B cell (primary cell): ENCODE measurements at regions not wholly inside any gene's neighbourhood (a gene's known extent, or its start where the extent isn't known, plus 50 kb on each side); places are given as distances from the start of the nearest gene placed in this dataset.

Source experiments
- CTCF ChIP-seq: fragments of 200-600 bp; IDR thresholded peaks from one replicate; pipeline ENCODE4 v1.8.0; 2022; ENCODE audit warnings: antibody characterized with exemption, mild to moderate bottlenecking
- EZH2 ChIP-seq: IDR thresholded peaks from 2 replicates; pipeline ENCODE4 v1.6.1; 2012; ENCODE audit warnings: borderline replicate concordance, low read depth, mild to moderate bottlenecking, moderate library complexity, low read length; ENCODE audit not compliant: insufficient read depth, poor library complexity, severe bottlenecking

GRCh38 chr4:163237856-163238255 lies 71.2 kb upstream of the NAF1 start:
- no peak for TF ChIP-seq CTCF
- no peak for TF ChIP-seq EZH2
